GM06990 (cell line): ENCODE measurements at regions not wholly inside any gene's neighbourhood (a gene's known extent, or its start where the extent isn't known, plus 50 kb on each side); places are given as distances from the start of the nearest gene placed in this dataset.
A peak's percentile ranks its signal among the peaks of the same experiment; 100 is the strongest.
"Not testable (repeated sequence)": the region's sequence is repeated elsewhere in the genome, so short reads cannot be mapped to it uniquely, and the experiment has no call there.

Source experiments
- DNase-seq: peaks from one replicate; pipeline ENCODE4 v3.0.0-alpha.2; 2011; ENCODE audit not compliant: insufficient read length; ENCODE audit errors: extremely low read depth
- H3K27me3 ChIP-seq: replicated peaks from 2 replicates; pipeline ENCODE4 v1.6.0; 2011; ENCODE audit warnings: low read length; ENCODE audit not compliant: control insufficient read depth, insufficient read depth
- H3K36me3 ChIP-seq: 2 replicates; pipeline ENCODE4 v1.5.1; 2011; ENCODE audit warnings: low read length; ENCODE audit not compliant: control insufficient read depth, insufficient read depth
- H3K4me3 ChIP-seq: replicated peaks from 2 replicates; pipeline ENCODE4 v1.5.1; 2011; ENCODE audit warnings: low read depth, mild to moderate bottlenecking, control low read depth, low read length
- CTCF ChIP-seq: IDR thresholded peaks from 2 replicates; pipeline ENCODE4 v1.5.1; 2011; ENCODE audit warnings: low read length, control low read depth, mild to moderate bottlenecking, inconsistent platforms; ENCODE audit not compliant: insufficient read depth, poor library complexity, severe bottlenecking

- peak; percentile 36 for DNase-seq
- H3K36me3 ChIP-seq = no peaks in the 10 kb centered on the region
- no peak overlapping the region for H3K4me3 ChIP-seq
- TF ChIP-seq CTCF = no peak
- H3K27me3 ChIP-seq = no peaks in the 10 kb centered on the region
These were observed 176.6 kb upstream of the TAB2 start for GRCh38 chr6:149140910-149141290.

GRCh38 chr6:149142924-149143429, 174.5 kb upstream of the TAB2 start:
- no peak for DNase-seq
- no peak for TF ChIP-seq CTCF
- Histone ChIP-seq H3K4me3 (no peak overlapping the region), H3K36me3 (no peaks in the 10 kb centered on the region), H3K27me3 (no peaks in the 10 kb centered on the region)

DNA sequence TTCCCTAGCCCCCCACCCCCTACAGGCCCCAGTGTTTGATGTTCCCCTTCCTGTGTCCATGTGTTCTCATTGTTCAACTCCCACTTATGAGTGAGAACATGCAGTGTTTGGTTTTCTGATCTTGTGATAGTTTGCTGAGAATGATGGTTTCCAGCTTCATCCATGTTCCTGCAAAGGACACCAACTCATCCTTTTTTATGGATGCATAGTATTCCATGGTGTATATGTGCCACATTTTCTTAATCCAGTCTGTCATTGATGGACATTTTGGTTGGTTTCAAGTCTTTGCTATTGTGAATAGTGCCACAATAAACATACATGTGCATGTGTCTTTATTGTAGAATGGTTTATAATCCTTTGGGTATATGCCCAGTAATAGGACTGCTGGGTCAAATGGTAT, 171.7 kb upstream of the TAB2 start:
- H3K27me3 ChIP-seq, H3K4me3 ChIP-seq, DNase-seq, H3K36me3 ChIP-seq: not testable (repeated sequence)

- TF ChIP-seq CTCF = no peak
These were observed 170.3 kb upstream of the TAB2 start for GRCh38 chr6:149147195-149147594.

GRCh38 chr6:149147938-149148718, 169.4 kb upstream of the TAB2 start:
- H3K27me3 ChIP-seq = no peaks in the 10 kb centered on the region
- DNase-seq = no peak
- H3K36me3 ChIP-seq = no peaks in the 10 kb centered on the region
- H3K4me3 ChIP-seq = no peak overlapping the region
- no peak for TF ChIP-seq CTCF

More at GRCh38 chr6:149147195-149147594, 170.3 kb upstream of the TAB2 start:
- H3K27me3 ChIP-seq = no peaks in the 10 kb centered on the region
- no peak for DNase-seq
- no peak overlapping the region for H3K4me3 ChIP-seq
- H3K36me3 ChIP-seq = no peaks in the 10 kb centered on the region

DNA sequence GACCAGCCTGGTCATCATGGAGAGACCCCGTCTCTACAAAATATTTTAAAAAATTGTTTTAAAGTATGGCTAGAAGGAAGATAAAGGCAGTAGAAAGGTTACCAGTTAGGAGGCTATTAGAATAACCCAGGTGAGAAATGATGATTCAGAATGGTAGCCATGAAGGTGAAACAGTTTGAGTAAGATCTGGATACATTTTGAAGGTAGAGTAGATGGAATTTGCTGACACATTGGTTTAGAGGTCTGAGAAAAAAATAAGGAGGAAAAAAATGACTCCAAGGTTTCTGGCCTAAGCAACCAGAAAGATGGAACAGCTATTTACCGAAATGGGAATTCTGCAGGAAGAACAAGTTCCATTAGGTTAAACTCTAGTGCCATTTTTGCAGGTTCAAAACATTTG, 167.9 kb upstream of the TAB2 start:
- DNase-seq = no peak
- Histone ChIP-seq H3K4me3 (no peak overlapping the region), H3K36me3 (no peaks in the 10 kb centered on the region), H3K27me3 (no peaks in the 10 kb centered on the region)
- TF ChIP-seq CTCF = no peak
